ENCODE measurements at regions not wholly inside any gene's neighbourhood (a gene's known extent, or its start where the extent isn't known, plus 50 kb on each side); places are given as distances from the start of the nearest gene placed in this dataset.

DNA sequence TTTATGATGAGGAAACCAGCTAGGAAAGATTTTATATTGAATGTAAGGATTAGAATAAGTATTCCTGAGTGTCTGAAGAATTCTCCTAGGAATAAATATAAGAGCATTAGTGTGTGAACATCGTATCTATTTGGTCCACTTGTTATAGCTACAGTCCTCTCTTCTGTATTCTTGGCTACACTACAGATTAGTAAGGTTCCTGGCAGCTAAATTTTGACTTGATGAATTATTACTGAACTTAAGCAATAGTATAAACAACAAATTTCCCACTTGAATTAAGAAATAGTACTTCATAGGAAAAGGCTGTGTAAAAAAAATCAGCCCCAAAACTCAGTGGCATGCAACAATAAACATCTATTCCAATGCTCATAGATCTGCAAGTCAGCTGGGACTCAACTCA, 138.4 kb upstream of the G2E3 start:
- WGBS, 5 donors = 0 to 44% (median 37%) methylated on average over 1 of the region's 1 CpG
- no peak overlapping the region for H3K27ac ChIP-seq
- TF ChIP-seq, protein P1, sequence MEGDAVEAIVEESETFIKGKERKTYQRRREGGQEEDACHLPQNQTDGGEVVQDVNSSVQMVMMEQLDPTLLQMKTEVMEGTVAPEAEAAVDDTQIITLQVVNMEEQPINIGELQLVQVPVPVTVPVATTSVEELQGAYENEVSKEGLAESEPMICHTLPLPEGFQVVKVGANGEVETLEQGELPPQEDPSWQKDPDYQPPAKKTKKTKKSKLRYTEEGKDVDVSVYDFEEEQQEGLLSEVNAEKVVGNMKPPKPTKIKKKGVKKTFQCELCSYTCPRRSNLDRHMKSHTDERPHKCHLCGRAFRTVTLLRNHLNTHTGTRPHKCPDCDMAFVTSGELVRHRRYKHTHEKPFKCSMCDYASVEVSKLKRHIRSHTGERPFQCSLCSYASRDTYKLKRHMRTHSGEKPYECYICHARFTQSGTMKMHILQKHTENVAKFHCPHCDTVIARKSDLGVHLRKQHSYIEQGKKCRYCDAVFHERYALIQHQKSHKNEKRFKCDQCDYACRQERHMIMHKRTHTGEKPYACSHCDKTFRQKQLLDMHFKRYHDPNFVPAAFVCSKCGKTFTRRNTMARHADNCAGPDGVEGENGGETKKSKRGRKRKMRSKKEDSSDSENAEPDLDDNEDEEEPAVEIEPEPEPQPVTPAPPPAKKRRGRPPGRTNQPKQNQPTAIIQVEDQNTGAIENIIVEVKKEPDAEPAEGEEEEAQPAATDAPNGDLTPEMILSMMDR (IDR thresholded peaks at IDR 0.05) = no peak
- TF ChIP-seq EP300 (IDR thresholded peaks at IDR 0.05) (no peak), POLR2A (IDR thresholded peaks at IDR 0.05) (no peak), POLR2AphosphoS5 (IDR thresholded peaks at IDR 0.05) (no peak)
- intact Hi-C loops (cut with DNase I; ENCODE audit: low total_unique reads) = no loop called here
- no peaks in the 10 kb centered on the region for H3K4me1 ChIP-seq
- no peaks in the 10 kb centered on the region for H3K27me3 ChIP-seq
- no peaks in the 10 kb centered on the region for H3K36me3 ChIP-seq
- peak in 1 of 2 donors; percentile 23 for DNase-seq
- H3K4me3 ChIP-seq = no peak overlapping the region
- no peaks in the 10 kb centered on the region for H3K9me3 ChIP-seq

- DNase-seq = no peak
Observed at GRCh38 chr14:30426463-30426862, 132.5 kb upstream of the G2E3 start.

GRCh38 chr14:30427401-30427800, 131.6 kb upstream of the G2E3 start:
- no peaks in the 10 kb centered on the region for H3K9me3 ChIP-seq
- H3K27ac ChIP-seq = no peak overlapping the region
- no peak overlapping the region for H3K4me3 ChIP-seq
- DNase-seq = no peak
- TF ChIP-seq POLR2A (IDR thresholded peaks at IDR 0.05) = no peak
- TF ChIP-seq, protein P1 (IDR thresholded peaks at IDR 0.05) = no peak
- no peak for TF ChIP-seq EP300 (IDR thresholded peaks at IDR 0.05)
- TF ChIP-seq POLR2AphosphoS5 (IDR thresholded peaks at IDR 0.05) = no peak
- intact Hi-C loops (cut with DNase I; ENCODE audit: low total_unique reads) = no loop called here
- H3K4me1 ChIP-seq = no peaks in the 10 kb centered on the region
- H3K27me3 ChIP-seq = no peaks in the 10 kb centered on the region
- H3K36me3 ChIP-seq = no peaks in the 10 kb centered on the region
- 66 to 84% (median 74%) methylated on average over 2 of the region's 2 CpGs for WGBS, 5 donors

More at GRCh38 chr14:30426463-30426862, 132.5 kb upstream of the G2E3 start:
- intact Hi-C loops (cut with DNase I; ENCODE audit: low total_unique reads) = no loop called here
- no peaks in the 10 kb centered on the region for H3K4me1 ChIP-seq
- no peak overlapping the region for H3K27ac ChIP-seq
- H3K4me3 ChIP-seq = no peak overlapping the region
- WGBS, 5 donors = 54 to 76% (median 67%) methylated on average over 1 of the region's 1 CpG
- no peaks in the 10 kb centered on the region for H3K9me3 ChIP-seq
- TF ChIP-seq EP300 (IDR thresholded peaks at IDR 0.05) = no peak
- TF ChIP-seq, protein P1 (IDR thresholded peaks at IDR 0.05) = no peak
- no peaks in the 10 kb centered on the region for H3K36me3 ChIP-seq
- H3K27me3 ChIP-seq = no peaks in the 10 kb centered on the region

DNA sequence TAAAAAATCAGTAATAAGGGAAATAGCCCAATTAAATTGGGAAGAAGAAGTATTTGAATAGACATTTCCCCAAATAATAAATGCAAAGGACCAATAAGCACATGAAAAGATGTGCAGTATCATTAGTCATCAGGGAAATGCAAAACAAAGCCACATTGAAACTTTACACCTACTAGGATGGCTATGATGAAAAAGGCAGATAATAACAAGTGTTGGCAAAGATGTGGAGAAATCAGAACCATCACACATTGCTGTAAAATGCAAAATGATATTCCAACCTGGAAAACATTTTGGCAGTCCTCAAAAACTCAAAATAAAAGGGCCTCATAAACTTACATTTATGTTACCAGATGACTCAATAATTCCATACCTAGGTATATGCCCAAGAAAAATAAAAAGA, 131.1 kb upstream of the G2E3 start:
- intact Hi-C loops (cut with DNase I; ENCODE audit: low total_unique reads) = no loop called here
- Histone ChIP-seq H3K27ac (no peak overlapping the region), H3K4me3 (no peak overlapping the region), H3K4me1 (no peaks in the 10 kb centered on the region), H3K36me3 (no peaks in the 10 kb centered on the region), H3K27me3 (no peaks in the 10 kb centered on the region), H3K9me3 (no peaks in the 10 kb centered on the region)
- TF ChIP-seq, protein P1 (IDR thresholded peaks at IDR 0.05) = no peak
- TF ChIP-seq POLR2AphosphoS5 (IDR thresholded peaks at IDR 0.05) (no peak), POLR2A (IDR thresholded peaks at IDR 0.05) (no peak), EP300 (IDR thresholded peaks at IDR 0.05) (no peak)
- no peak for DNase-seq

Data from stomach (tissue), 8 donors.